Naive B cell (primary cell): ENCODE measurements at regions not wholly inside any gene's neighbourhood (a gene's known extent, or its start where the extent isn't known, plus 50 kb on each side); places are given as distances from the start of the nearest gene placed in this dataset.

Source experiments
- ATAC-seq, 2 donors: fragments of 150-1000 bp; cut with Tn5 transposase; 2 replicates each; pipeline ENCODE4 v1.10.0; 2021; ENCODE audit warnings: low read depth in 2 of 2, mild to moderate bottlenecking in 2 of 2, moderate library complexity in 2 of 2
- DNase-seq: peaks from one replicate; pipeline ENCODE4 v3.0.0; 2022
- H3K27ac Mint-ChIP-seq, 6 donors: one replicate each; pipeline ENCODE4 v1.8.0; 2020 to 2022; ENCODE audit warnings: mild to moderate bottlenecking in 6 of 6, mixed read lengths in 6 of 6, moderate library complexity in 5 of 6, inconsistent platforms in 2 of 6
- H3K27me3 Mint-ChIP-seq, 3 donors: one replicate each; pipeline ENCODE4 v1.8.0; 2021 to 2022; ENCODE audit warnings: mixed read lengths in 3 of 3, mild to moderate bottlenecking in 1 of 3
- H3K36me3 Mint-ChIP-seq, 2 donors: one replicate each; pipeline ENCODE4 v1.8.0; 2020 to 2022; ENCODE audit warnings: mixed read lengths in 2 of 2, inconsistent platforms in 1 of 2, mild to moderate bottlenecking in 1 of 2
- H3K4me1 Mint-ChIP-seq, 3 donors: one replicate each; pipeline ENCODE4 v1.8.0; 2020 to 2022; ENCODE audit warnings: mixed read lengths in 3 of 3, inconsistent platforms in 1 of 3, mild to moderate bottlenecking in 1 of 3, moderate library complexity in 1 of 3
- H3K4me3 Mint-ChIP-seq, 8 donors: one replicate each; pipeline ENCODE4 v1.8.0; 2020 to 2022; ENCODE audit warnings: mild to moderate bottlenecking in 8 of 8, mixed read lengths in 8 of 8, moderate library complexity in 8 of 8, inconsistent platforms in 2 of 8
- H3K9me3 Mint-ChIP-seq, 7 donors: one replicate each; pipeline ENCODE4 v1.8.0; 2020 to 2022; ENCODE audit warnings: mixed read lengths in 7 of 7, mild to moderate bottlenecking in 5 of 7, inconsistent platforms in 2 of 7, moderate library complexity in 1 of 7

- Mint-ChIP-seq H3K36me3 (no peaks in the 10 kb centered on the region), H3K4me3 (no peak overlapping the region), H3K27me3 (peaks cover 10 to 27% (median 25%) of the 10 kb centered on the region in 3 donors), H3K4me1 (no peaks in the 10 kb centered on the region), H3K27ac (no peak overlapping the region), H3K9me3 (no peaks in the 10 kb centered on the region)
- no peak for ATAC-seq
- DNase-seq = no peak
Measured at GRCh38 chr5:115372146-115372545, 75.7 kb upstream of the CCDC112 start.

- peaks cover 15 to 26% (median 22%) of the 10 kb centered on the region in 3 donors for H3K27me3 Mint-ChIP-seq
- no peak overlapping the region for H3K4me3 Mint-ChIP-seq
- no peaks in the 10 kb centered on the region for H3K4me1 Mint-ChIP-seq
- no peaks in the 10 kb centered on the region for H3K36me3 Mint-ChIP-seq
- H3K27ac Mint-ChIP-seq = no peak overlapping the region
- ATAC-seq = no peak
- no peaks in the 10 kb centered on the region for H3K9me3 Mint-ChIP-seq
- no peak for DNase-seq
Measured at GRCh38 chr5:115369430-115370144, 73.1 kb upstream of the CCDC112 start.

- Mint-ChIP-seq H3K4me1 (no peaks in the 10 kb centered on the region), H3K27ac (no peak overlapping the region), H3K9me3 (no peaks in the 10 kb centered on the region), H3K36me3 (no peaks in the 10 kb centered on the region), H3K27me3 (peaks cover 10 to 18% (median 15%) of the 10 kb centered on the region in 3 donors), H3K4me3 (no peak overlapping the region)
- DNase-seq = no peak
- no peak for ATAC-seq
Measured at GRCh38 chr5:115366223-115366622, 69.8 kb upstream of the CCDC112 start.

GRCh38 chr5:115363879-115364278 is 67.4 kb upstream of the CCDC112 start:
- Mint-ChIP-seq H3K27ac (no peak overlapping the region), H3K27me3 (peaks cover 18 to 25% (median 20%) of the 10 kb centered on the region in 3 donors), H3K4me1 (no peaks in the 10 kb centered on the region), H3K36me3 (no peaks in the 10 kb centered on the region), H3K9me3 (no peaks in the 10 kb centered on the region), H3K4me3 (no peak overlapping the region)
- ATAC-seq = no peak
- no peak for DNase-seq

- DNase-seq = no peak
- H3K27ac Mint-ChIP-seq = no peak overlapping the region
- H3K9me3 Mint-ChIP-seq = peaks cover 0 to 2% (median 0%) of the 10 kb centered on the region in 7 donors
- ATAC-seq = no peak
- H3K4me3 Mint-ChIP-seq = no peak overlapping the region
- no peaks in the 10 kb centered on the region for H3K4me1 Mint-ChIP-seq
- no peaks in the 10 kb centered on the region for H3K36me3 Mint-ChIP-seq
- peaks cover 5 to 8% (median 7%) of the 10 kb centered on the region in 3 donors for H3K27me3 Mint-ChIP-seq
Measured at GRCh38 chr5:115360046-115360685, 63.7 kb upstream of the CCDC112 start.

- ATAC-seq (no peak), DNase-seq (no peak)
- Mint-ChIP-seq H3K4me1 (no peaks in the 10 kb centered on the region), H3K9me3 (peaks cover 0 to 5% (median 2%) of the 10 kb centered on the region in 7 donors), H3K36me3 (no peaks in the 10 kb centered on the region), H3K27ac (no peak overlapping the region), H3K4me3 (no peak overlapping the region), H3K27me3 (peaks cover 5 to 26% (median 8%) of the 10 kb centered on the region in 3 donors)
Measured at GRCh38 chr5:115355767-115356381, 59.4 kb upstream of the CCDC112 start.

- no peaks in the 10 kb centered on the region for H3K4me1 Mint-ChIP-seq
- peaks cover 8 to 33% (median 10%) of the 10 kb centered on the region in 3 donors for H3K27me3 Mint-ChIP-seq
- no peak overlapping the region for H3K27ac Mint-ChIP-seq
- no peaks in the 10 kb centered on the region for H3K36me3 Mint-ChIP-seq
- no peak for DNase-seq
- ATAC-seq = no peak
- no peak overlapping the region for H3K4me3 Mint-ChIP-seq
- peaks cover 0 to 5% (median 2%) of the 10 kb centered on the region in 7 donors for H3K9me3 Mint-ChIP-seq
Measured at GRCh38 chr5:115355095-115355494, 58.6 kb upstream of the CCDC112 start.

GRCh38 chr5:115354246-115354645 is 57.8 kb upstream of the CCDC112 start:
- Mint-ChIP-seq H3K36me3 (no peaks in the 10 kb centered on the region), H3K4me3 (no peak overlapping the region), H3K4me1 (no peaks in the 10 kb centered on the region), H3K9me3 (peaks cover 0 to 5% (median 2%) of the 10 kb centered on the region in 7 donors), H3K27me3 (peaks cover 3 to 34% (median 9%) of the 10 kb centered on the region in 3 donors), H3K27ac (no peak overlapping the region)
- ATAC-seq (no peak), DNase-seq (no peak)

- H3K27ac Mint-ChIP-seq = no peak overlapping the region
- peaks cover 0 to 5% (median 2%) of the 10 kb centered on the region in 7 donors for H3K9me3 Mint-ChIP-seq
- ATAC-seq = no peak
- no peak for DNase-seq
- peaks cover 4 to 37% (median 10%) of the 10 kb centered on the region in 3 donors for H3K27me3 Mint-ChIP-seq
- no peak overlapping the region for H3K4me3 Mint-ChIP-seq
- H3K36me3 Mint-ChIP-seq = no peaks in the 10 kb centered on the region
- no peaks in the 10 kb centered on the region for H3K4me1 Mint-ChIP-seq
Measured at GRCh38 chr5:115352571-115352970, 56.1 kb upstream of the CCDC112 start.

GRCh38 chr5:115351356-115352195 is 55.1 kb upstream of the CCDC112 start:
- no peak overlapping the region for H3K27ac Mint-ChIP-seq
- H3K36me3 Mint-ChIP-seq = no peaks in the 10 kb centered on the region
- no peaks in the 10 kb centered on the region for H3K4me1 Mint-ChIP-seq
- ATAC-seq (no peak), DNase-seq (no peak)
- H3K9me3 Mint-ChIP-seq = peaks cover 0 to 5% (median 2%) of the 10 kb centered on the region in 7 donors
- peaks cover 14 to 37% (median 14%) of the 10 kb centered on the region in 3 donors for H3K27me3 Mint-ChIP-seq
- H3K4me3 Mint-ChIP-seq = no peak overlapping the region

GRCh38 chr5:115350894-115351293 is 54.4 kb upstream of the CCDC112 start:
- H3K4me1 Mint-ChIP-seq = no peaks in the 10 kb centered on the region
- no peaks in the 10 kb centered on the region for H3K36me3 Mint-ChIP-seq
- ATAC-seq (no peak), DNase-seq (no peak)
- H3K4me3 Mint-ChIP-seq = no peak overlapping the region
- peaks cover 0 to 7% (median 2%) of the 10 kb centered on the region in 7 donors for H3K9me3 Mint-ChIP-seq
- H3K27me3 Mint-ChIP-seq = peaks cover 14 to 37% (median 21%) of the 10 kb centered on the region in 3 donors
- no peak overlapping the region for H3K27ac Mint-ChIP-seq

- Mint-ChIP-seq H3K27me3 (peaks cover 22 to 43% (median 37%) of the 10 kb centered on the region in 3 donors), H3K27ac (no peak overlapping the region), H3K4me3 (no peak overlapping the region), H3K36me3 (no peaks in the 10 kb centered on the region), H3K9me3 (peaks cover 0 to 5% (median 2%) of the 10 kb centered on the region in 7 donors), H3K4me1 (no peaks in the 10 kb centered on the region)
- no peak for DNase-seq
- no peak for ATAC-seq
Measured at GRCh38 chr5:115349001-115349817, 52.8 kb upstream of the CCDC112 start.
